ENCODE measurements at regions not wholly inside any gene's neighbourhood (a gene's known extent, or its start where the extent isn't known, plus 50 kb on each side); places are given as distances from the start of the nearest gene placed in this dataset.
"Not testable (repeated sequence)": the region's sequence is repeated elsewhere in the genome, so short reads cannot be mapped to it uniquely, and the experiment has no call there.

DNA sequence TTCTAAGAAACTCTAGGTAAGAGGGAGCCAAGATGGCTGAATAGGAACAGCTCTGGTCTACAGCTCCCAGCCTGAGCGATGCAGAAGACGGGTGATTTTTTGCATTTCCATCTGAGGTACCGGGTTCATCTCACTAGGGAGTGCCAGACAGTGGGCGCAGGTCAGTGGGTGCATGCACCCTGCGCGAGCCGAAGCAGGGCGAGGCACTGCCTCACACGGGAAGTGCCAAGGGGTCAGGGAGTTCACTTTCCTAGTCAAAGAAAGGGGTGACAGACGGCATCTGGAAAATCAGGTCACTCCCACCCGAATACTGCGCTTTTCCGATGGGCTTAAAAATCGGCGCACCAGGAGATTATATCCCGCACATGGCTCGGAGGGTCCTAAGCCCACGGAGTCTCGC lies 1796.7 kb upstream of the PCDH10 start:
- peaks cover 12% of the 10 kb centered on the region for H3K9me3 Mint-ChIP-seq
- not testable (repeated sequence) for H3K27ac Mint-ChIP-seq (ENCODE audit: low read depth); ATAC-seq (replicated peaks; ENCODE audit: extremely low read depth, poor library complexity, severe bottlenecking); H3K4me3 Mint-ChIP-seq; DNase-seq (ENCODE audit: low spot score in 2 of 2); H3K27me3 Mint-ChIP-seq; H3K4me1 Mint-ChIP-seq; H3K36me3 Mint-ChIP-seq (ENCODE audit: insufficient read depth)

DNA sequence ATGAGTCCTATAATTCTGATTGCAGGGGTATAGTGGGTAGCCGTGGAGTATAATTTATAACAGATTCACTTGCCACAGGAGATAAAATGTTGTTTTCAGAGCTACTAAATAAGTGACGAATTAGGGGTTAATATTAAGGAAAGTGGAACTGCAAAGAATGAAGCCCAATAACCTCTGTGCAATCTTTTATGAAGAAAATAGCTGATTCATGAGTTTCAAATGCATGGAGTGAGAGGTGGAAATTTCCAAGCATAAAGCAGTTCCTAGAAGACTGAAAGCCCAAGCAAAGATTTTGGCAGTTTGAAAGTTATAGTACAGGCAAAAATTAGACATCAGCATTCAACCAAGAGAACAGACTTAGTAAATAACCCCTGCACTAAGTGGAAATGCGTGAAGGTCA lies 1782.4 kb upstream of the PCDH10 start:
- no peaks in the 10 kb centered on the region for H3K36me3 Mint-ChIP-seq (ENCODE audit: insufficient read depth)
- ATAC-seq (replicated peaks; ENCODE audit: extremely low read depth, poor library complexity, severe bottlenecking) = no peak

DNA sequence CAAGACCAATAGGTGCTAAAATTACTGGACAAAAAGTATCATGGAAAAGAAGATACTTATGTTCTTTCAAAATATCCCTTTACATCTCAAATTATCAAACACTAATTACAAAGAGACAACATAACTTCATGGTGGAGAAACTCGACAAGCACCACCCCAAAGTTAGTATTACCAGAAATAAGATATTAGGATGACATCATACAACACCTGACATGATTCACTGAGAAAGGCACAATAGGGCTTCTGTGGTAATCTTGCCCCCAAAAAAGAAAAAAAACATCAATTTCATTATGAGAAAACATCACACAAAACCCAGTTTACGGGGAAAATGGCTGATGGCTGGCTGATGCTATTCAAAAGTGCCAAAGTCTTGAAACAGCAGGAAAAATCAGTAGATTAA lies 1781.7 kb upstream of the PCDH10 start:
- H3K9me3 Mint-ChIP-seq = peaks cover 21% of the 10 kb centered on the region
- no peaks in the 10 kb centered on the region for H3K4me1 Mint-ChIP-seq
- DNase-seq (ENCODE audit: low spot score in 2 of 2) (no peak), ATAC-seq (replicated peaks; ENCODE audit: extremely low read depth, poor library complexity, severe bottlenecking) (no peak)
- H3K27ac Mint-ChIP-seq (ENCODE audit: low read depth) = no peak overlapping the region
- H3K36me3 Mint-ChIP-seq (ENCODE audit: insufficient read depth) = no peaks in the 10 kb centered on the region
- H3K4me3 Mint-ChIP-seq = no peak overlapping the region
- H3K27me3 Mint-ChIP-seq = no peaks in the 10 kb centered on the region

More for the DNA sequence above, 1782.4 kb upstream of the PCDH10 start:
- DNase-seq (ENCODE audit: low spot score in 2 of 2) = no peak
- H3K9me3 Mint-ChIP-seq = peaks cover 13% of the 10 kb centered on the region
- H3K4me1 Mint-ChIP-seq = no peaks in the 10 kb centered on the region
- H3K27ac Mint-ChIP-seq (ENCODE audit: low read depth) = no peak overlapping the region
- no peaks in the 10 kb centered on the region for H3K27me3 Mint-ChIP-seq
- H3K4me3 Mint-ChIP-seq = no peak overlapping the region

DNA sequence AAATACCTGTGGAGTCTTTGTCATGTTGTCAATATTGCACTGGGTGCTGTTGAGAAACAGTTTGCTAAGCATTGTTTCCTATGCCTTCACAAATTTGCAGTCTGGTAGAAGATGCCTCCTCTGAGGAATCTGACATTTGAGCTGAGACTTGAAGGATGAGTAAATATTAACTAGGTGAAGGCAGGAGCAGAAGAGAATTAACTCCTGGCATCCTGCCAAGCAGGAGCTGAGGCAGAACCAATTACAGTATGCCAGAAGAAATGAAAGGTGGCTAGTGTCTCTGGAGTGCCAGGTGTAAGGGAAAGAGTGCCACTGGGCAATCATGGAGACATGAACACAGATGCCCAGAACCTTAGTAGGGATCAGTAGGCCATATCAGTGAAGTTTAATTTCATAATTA lies 1778.2 kb upstream of the PCDH10 start:
- H3K27ac Mint-ChIP-seq (ENCODE audit: low read depth) = no peak overlapping the region
- H3K9me3 Mint-ChIP-seq = peaks cover 26% of the 10 kb centered on the region
- H3K4me3 Mint-ChIP-seq = no peak overlapping the region
- no peak for DNase-seq (ENCODE audit: low spot score in 2 of 2)
- H3K27me3 Mint-ChIP-seq = no peaks in the 10 kb centered on the region
- no peak for ATAC-seq (replicated peaks; ENCODE audit: extremely low read depth, poor library complexity, severe bottlenecking)
- no peaks in the 10 kb centered on the region for H3K4me1 Mint-ChIP-seq
- H3K36me3 Mint-ChIP-seq (ENCODE audit: insufficient read depth) = no peaks in the 10 kb centered on the region

DNA sequence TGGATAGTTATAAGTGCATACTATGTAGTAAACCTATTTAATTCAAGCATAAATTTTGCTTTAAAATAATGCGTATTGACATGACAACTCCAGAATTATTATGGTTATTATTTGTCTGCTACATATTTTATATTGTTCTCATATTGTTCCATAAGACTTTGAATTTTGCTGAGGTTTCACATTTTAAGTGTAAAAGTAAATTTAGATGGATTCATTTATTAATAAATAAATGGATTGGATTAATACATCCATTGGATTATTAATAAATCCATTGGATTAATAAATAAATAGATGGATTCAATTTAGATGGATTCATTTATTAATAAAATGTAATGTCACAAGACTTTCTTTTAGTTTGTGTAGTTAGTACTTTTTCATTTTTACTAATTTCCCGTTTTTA lies 1768.0 kb upstream of the PCDH10 start:
- Mint-ChIP-seq H3K36me3 (ENCODE audit: insufficient read depth) (peaks cover 2% of the 10 kb centered on the region), H3K27me3 (no peaks in the 10 kb centered on the region), H3K4me1 (no peaks in the 10 kb centered on the region), H3K9me3 (peaks cover 6% of the 10 kb centered on the region), H3K27ac (ENCODE audit: low read depth) (no peak overlapping the region), H3K4me3 (no peak overlapping the region)
- ATAC-seq (replicated peaks; ENCODE audit: extremely low read depth, poor library complexity, severe bottlenecking) = no peak
- no peak for DNase-seq (ENCODE audit: low spot score in 2 of 2)

DNA sequence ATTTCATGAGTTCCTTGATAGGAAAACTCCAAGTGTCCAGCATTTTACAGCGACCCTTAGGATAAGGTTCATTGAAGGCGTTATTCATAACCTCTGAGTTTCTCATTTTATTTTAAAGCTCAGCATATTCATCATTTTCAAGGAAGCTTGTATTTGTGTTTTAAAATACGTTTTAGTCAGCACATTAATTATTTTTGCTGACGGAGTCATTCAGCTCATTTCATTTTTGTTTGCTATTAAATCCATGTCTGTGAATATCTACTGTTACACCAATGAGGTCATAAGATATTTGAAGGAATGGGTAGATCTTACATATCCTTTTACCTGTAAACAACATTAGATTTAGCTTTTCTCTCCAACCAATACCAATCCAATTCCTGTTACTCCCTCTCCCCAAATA lies 1766.3 kb upstream of the PCDH10 start:
- ATAC-seq (replicated peaks; ENCODE audit: extremely low read depth, poor library complexity, severe bottlenecking) = no peak

DNA sequence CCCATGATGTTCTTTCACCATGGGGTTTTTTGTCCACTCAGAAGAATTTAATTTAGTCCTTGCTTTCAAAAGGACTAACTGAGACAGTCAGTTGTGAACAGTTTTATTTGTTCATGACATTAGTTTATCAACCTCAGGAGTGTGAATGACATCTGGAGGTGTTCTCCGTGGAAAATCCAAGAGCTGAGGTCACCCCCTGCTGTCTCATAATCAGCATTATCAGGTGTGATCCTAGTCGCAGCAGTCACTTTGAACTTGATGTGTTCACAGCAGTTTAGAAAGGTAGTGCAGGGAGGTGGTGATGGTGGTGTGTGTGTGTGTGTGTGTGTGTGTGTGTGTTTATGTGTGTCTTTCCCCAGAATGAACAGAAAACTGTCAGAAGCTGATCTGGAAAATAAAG lies 1760.8 kb upstream of the PCDH10 start:
- Mint-ChIP-seq H3K9me3 (peaks cover 13% of the 10 kb centered on the region), H3K27ac (ENCODE audit: low read depth) (no peak overlapping the region), H3K4me3 (no peak overlapping the region), H3K27me3 (no peaks in the 10 kb centered on the region), H3K4me1 (no peaks in the 10 kb centered on the region), H3K36me3 (ENCODE audit: insufficient read depth) (peaks cover 2% of the 10 kb centered on the region)
- ATAC-seq (replicated peaks; ENCODE audit: extremely low read depth, poor library complexity, severe bottlenecking) (no peak), DNase-seq (ENCODE audit: low spot score in 2 of 2) (no peak)

More for the DNA sequence above, 1766.3 kb upstream of the PCDH10 start:
- Mint-ChIP-seq H3K4me1 (no peaks in the 10 kb centered on the region), H3K27me3 (no peaks in the 10 kb centered on the region), H3K9me3 (peaks cover 12% of the 10 kb centered on the region), H3K27ac (ENCODE audit: low read depth) (no peak overlapping the region), H3K36me3 (ENCODE audit: insufficient read depth) (peaks cover 2% of the 10 kb centered on the region), H3K4me3 (no peak overlapping the region)
- no peak for DNase-seq (ENCODE audit: low spot score in 2 of 2)

DNA sequence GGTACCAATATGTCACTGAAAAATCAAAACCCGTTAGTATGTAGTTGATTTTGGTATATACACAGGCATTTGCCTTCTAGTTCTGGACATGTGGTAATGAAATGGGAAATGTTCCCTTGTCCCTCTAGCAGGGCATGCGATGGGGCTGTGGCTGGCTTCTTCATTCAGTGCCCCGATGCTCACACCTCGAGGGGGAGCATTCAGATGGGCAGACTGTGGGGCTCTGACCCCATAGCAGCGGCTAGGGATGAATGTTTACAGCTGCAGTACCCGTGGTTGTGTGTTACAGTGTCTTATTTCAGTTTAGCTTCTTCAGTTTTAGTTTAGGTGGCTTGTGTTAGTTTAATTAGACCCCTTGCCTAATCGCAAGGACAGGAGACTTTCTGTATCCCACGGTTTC lies 1741.0 kb upstream of the PCDH10 start:
- Mint-ChIP-seq H3K27me3 (no peaks in the 10 kb centered on the region), H3K9me3 (peaks cover 11% of the 10 kb centered on the region), H3K27ac (ENCODE audit: low read depth) (no peak overlapping the region), H3K4me3 (no peak overlapping the region), H3K36me3 (ENCODE audit: insufficient read depth) (no peaks in the 10 kb centered on the region), H3K4me1 (no peaks in the 10 kb centered on the region)
- no peak for DNase-seq (ENCODE audit: low spot score in 2 of 2)
- ATAC-seq (replicated peaks; ENCODE audit: extremely low read depth, poor library complexity, severe bottlenecking) = no peak

DNA sequence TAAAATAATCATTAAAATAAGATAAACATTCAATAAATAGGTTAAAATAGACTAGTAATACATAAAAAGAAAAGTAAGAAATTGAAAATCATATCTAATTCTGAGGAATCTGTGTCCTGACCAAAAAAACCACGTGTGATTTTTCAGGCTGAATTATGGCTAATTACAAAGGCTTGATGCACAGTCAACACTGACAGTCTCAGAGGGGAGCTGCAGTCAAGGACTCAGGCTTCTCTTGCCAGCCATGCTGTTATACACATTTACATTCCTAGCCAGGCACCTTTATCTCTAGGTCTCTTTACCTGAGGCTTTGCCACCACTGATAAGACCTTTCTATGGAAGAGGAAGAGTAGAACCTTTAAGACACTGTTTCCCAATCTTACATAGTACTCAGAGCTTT lies 1737.7 kb upstream of the PCDH10 start:
- H3K36me3 Mint-ChIP-seq (ENCODE audit: insufficient read depth) = no peaks in the 10 kb centered on the region
- no peaks in the 10 kb centered on the region for H3K27me3 Mint-ChIP-seq
- no peaks in the 10 kb centered on the region for H3K4me1 Mint-ChIP-seq
- no peak overlapping the region for H3K4me3 Mint-ChIP-seq
- DNase-seq (ENCODE audit: low spot score in 2 of 2) = no peak
- no peak for ATAC-seq (replicated peaks; ENCODE audit: extremely low read depth, poor library complexity, severe bottlenecking)
- H3K27ac Mint-ChIP-seq (ENCODE audit: low read depth) = no peak overlapping the region
- peaks cover 17% of the 10 kb centered on the region for H3K9me3 Mint-ChIP-seq

DNA sequence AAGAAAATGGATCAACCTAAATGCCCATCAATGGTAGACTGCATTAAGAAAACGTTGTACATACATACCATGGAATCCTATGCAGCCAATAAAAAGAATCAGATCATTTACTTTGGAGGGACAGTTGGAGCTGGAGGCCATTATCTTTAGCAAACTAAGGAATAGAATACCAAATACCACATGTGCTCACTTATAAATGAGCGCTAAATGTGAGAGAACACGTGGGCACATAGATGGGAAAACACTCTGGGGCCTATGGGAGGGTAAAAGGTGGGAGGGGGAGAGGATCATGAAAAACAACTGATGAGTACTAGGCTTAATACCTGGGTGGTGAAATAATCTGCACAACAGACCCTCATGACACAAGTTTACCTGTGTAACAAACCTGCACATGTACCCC lies 1729.9 kb upstream of the PCDH10 start:
- ATAC-seq (replicated peaks; ENCODE audit: extremely low read depth, poor library complexity, severe bottlenecking) = no peak

DNA sequence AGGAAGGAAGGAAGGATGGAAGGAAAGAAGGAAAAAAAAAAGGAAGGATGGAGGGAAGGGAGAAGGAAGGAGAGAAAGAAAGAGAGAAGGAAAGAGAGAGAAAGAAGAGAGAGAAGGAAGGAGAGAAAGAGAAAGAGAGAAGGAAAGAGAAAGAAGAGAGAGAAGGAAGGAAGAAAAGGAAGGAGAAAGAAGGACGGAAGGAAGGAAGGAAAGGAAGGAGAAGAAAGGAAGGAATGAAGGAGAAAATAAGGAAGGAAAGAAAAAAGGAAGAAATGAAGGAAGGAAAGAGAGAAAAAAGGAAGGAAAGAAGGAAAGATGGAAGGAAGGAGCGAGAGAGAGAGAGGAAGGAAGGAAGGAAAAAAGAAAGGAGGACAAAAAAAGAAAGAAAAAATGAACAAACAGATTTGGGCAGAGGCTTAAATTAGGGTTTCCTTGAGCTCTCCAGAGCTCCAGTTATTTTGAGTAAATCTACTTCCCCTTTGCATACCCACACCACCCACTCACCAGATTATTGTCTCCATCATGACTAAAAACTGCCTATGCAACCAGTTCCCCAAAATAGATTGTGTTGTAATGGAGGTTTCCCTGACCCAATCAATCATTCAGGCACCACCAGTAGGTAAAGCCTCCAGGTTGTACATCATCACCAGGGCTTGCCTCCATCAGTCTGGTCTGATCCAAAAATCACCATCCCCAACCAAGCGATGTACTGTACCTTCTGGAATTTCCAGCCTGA lies 1722.9 kb upstream of the PCDH10 start:
- H3K4me3 Mint-ChIP-seq = no peak overlapping the region
- H3K27me3 Mint-ChIP-seq = no peaks in the 10 kb centered on the region
- H3K4me1 Mint-ChIP-seq = no peaks in the 10 kb centered on the region
- ATAC-seq (replicated peaks; ENCODE audit: extremely low read depth, poor library complexity, severe bottlenecking) = no peak
- H3K27ac Mint-ChIP-seq (ENCODE audit: low read depth) = no peak overlapping the region
- H3K9me3 Mint-ChIP-seq = peaks cover 28% of the 10 kb centered on the region
- no peaks in the 10 kb centered on the region for H3K36me3 Mint-ChIP-seq (ENCODE audit: insufficient read depth)
- DNase-seq (ENCODE audit: low spot score in 2 of 2) = no peak

More for the DNA sequence above, 1729.9 kb upstream of the PCDH10 start:
- Mint-ChIP-seq H3K4me3 (no peak overlapping the region), H3K4me1 (no peaks in the 10 kb centered on the region), H3K9me3 (peaks cover 20% of the 10 kb centered on the region), H3K27ac (ENCODE audit: low read depth) (no peak overlapping the region), H3K27me3 (no peaks in the 10 kb centered on the region), H3K36me3 (ENCODE audit: insufficient read depth) (no peaks in the 10 kb centered on the region)
- DNase-seq (ENCODE audit: low spot score in 2 of 2) = no peak

DNA sequence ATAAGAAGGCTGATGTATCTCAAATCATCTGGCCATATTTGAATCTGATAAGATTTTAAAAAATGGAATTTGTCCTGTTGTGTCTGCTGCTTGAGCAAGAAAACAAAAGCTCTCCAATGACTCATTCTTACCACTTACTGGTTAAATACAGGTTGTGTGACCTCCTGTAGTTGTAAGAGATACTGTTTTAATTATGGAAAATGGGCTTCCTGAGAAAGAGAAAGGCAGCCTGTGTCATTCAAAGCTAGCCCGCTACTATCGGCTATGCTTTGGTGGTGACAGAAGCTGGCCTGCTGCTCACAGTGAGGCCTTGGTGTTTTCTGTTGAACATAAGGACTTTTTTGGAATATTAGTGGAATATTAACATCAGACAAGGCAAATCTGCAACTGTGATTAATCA lies 1722.1 kb upstream of the PCDH10 start:
- ATAC-seq (replicated peaks; ENCODE audit: extremely low read depth, poor library complexity, severe bottlenecking) = no peak
- H3K4me3 Mint-ChIP-seq = no peak overlapping the region

DNA sequence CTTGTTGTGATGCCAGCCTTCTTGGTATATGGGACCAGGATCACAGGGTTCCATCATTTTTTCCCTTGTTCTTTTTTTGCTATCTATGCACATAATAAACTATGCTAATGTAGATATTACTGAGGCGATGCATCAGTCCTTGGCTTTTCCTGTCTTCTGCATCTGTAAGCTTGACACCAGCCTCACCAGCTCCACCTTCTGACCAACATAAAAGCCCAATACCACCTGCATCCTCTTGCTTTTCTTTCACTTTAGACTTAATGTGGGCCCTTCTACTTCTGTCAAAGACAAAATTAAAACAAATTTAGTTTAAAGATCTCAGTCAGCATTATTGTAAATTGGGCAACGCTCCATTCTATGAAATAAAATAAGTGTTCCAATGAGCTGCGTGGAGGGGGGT lies 1718.8 kb upstream of the PCDH10 start:
- no peak for DNase-seq (ENCODE audit: low spot score in 2 of 2)
- H3K36me3 Mint-ChIP-seq (ENCODE audit: insufficient read depth) = no peaks in the 10 kb centered on the region
- H3K9me3 Mint-ChIP-seq = peaks cover 27% of the 10 kb centered on the region
- no peak overlapping the region for H3K27ac Mint-ChIP-seq (ENCODE audit: low read depth)
- no peak for ATAC-seq (replicated peaks; ENCODE audit: extremely low read depth, poor library complexity, severe bottlenecking)
- no peaks in the 10 kb centered on the region for H3K4me1 Mint-ChIP-seq
- no peaks in the 10 kb centered on the region for H3K27me3 Mint-ChIP-seq
- no peak overlapping the region for H3K4me3 Mint-ChIP-seq

More for the DNA sequence above, 1722.1 kb upstream of the PCDH10 start:
- no peaks in the 10 kb centered on the region for H3K4me1 Mint-ChIP-seq
- H3K27ac Mint-ChIP-seq (ENCODE audit: low read depth) = no peak overlapping the region
- H3K27me3 Mint-ChIP-seq = no peaks in the 10 kb centered on the region
- H3K36me3 Mint-ChIP-seq (ENCODE audit: insufficient read depth) = no peaks in the 10 kb centered on the region
- no peak for DNase-seq (ENCODE audit: low spot score in 2 of 2)
- H3K9me3 Mint-ChIP-seq = peaks cover 22% of the 10 kb centered on the region
